ENCODE measurements at regions not wholly inside any gene's neighbourhood (a gene's known extent, or its start where the extent isn't known, plus 50 kb on each side); places are given as distances from the start of the nearest gene placed in this dataset.

DNA sequence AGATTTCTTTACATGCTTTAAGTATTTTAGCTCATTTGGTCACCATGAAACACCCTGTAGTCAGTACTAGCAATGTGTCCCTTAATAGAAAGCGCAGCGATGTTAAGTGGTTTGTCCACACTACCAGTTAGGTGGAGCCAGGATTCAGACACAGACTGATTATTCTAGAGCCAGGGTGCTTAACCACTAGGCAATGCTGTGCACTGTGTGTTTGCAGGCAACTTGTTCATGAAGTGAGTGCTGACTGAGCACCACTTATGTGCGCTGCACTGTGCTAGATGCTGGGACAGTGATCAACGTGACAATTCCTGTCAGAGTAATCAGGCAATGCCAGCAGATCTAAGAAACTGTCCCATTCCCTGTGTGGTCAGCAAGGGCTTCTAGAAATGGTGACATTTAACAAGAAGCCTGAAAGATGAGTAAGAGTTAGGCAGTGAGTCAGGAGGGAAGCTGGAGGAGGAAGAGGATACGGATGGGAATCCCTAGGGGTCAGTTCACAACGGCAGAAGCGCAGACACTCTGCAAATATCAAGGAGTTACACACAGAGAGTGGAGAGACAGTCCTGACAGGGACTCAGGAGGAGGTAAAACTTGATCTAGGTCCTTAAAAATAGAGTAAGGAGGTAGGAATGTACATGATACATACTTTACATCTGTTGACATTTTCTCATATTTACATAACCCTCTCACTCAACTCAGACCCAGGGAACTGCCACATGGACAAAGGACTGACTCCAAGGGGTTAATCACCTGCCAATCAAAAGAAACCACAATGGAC is 69.7 kb upstream of the EGR2 start:
- intact Hi-C loops (cut with micrococcal nuclease) = no loop called here

DNA sequence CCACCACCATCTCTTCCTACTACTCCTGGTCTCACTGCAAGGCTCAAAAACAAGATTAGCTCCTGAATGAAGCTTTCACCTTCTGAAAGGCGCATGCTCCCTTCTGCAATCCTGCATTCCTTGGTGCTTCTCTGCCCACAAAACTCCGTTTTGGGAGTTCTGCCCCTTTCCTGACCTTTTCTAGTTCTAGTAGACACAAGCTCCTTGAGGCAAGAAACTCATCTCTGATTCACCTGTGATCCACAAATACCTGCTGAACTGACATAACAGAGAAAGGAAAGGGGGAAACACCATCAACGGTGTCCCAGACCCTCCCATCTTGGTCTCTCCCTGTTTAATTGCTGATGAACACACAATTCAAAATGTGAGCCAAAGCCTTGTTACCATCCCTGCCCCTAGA is 64.0 kb upstream of the EGR2 start:
- intact Hi-C loops (cut with micrococcal nuclease) = no loop called here

DNA sequence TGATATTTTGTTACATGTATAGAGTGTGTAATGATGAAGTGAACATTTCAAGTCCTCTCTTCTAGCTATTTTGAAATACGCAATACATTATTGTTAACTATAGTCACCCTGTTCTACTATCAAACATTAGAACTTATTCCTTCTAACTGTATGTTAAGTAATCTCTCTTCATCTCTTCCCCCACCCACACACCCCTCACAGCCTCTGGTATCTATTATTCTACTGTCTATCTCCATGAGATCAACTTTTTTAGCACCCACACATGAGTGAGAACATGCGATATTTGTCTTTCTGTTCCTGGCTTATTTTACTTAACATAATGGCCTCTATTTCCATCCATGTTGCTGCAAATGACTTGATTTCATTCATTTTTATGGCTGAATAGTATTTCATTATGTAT is 57.7 kb upstream of the EGR2 start:
- intact Hi-C loops (cut with micrococcal nuclease) = no loop called here

- intact Hi-C loops (cut with micrococcal nuclease) = no loop called here
These were observed 54.7 kb upstream of the EGR2 start for GRCh38 chr10:62870866-62871265.

- intact Hi-C loops (cut with micrococcal nuclease) = no loop called here
These were observed 53.8 kb upstream of the EGR2 start for GRCh38 chr10:62869958-62870357.

GRCh38 chr10:62866941-62867340 is 50.8 kb upstream of the EGR2 start:
- intact Hi-C loops (cut with micrococcal nuclease) = no loop called here

- intact Hi-C loops (cut with micrococcal nuclease) = no loop called here
These were observed 50.3 kb upstream of the EGR2 start for GRCh38 chr10:62866451-62866850.
